GM21723 (cell line): ENCODE measurements at regions not wholly inside any gene's neighbourhood (a gene's known extent, or its start where the extent isn't known, plus 50 kb on each side); places are given as distances from the start of the nearest gene placed in this dataset.
"Not testable (repeated sequence)": the region's sequence is repeated elsewhere in the genome, so short reads cannot be mapped to it uniquely, and the experiment has no call there.

ENCODE experiments used
- ATAC-seq: cut with Tn5 transposase; IDR thresholded peaks from one replicate; pipeline ENCODE4 v1.9.1; 2021; ENCODE audit warnings: mild to moderate bottlenecking, moderate library complexity; ENCODE audit not compliant: unreplicated experiment

DNA sequence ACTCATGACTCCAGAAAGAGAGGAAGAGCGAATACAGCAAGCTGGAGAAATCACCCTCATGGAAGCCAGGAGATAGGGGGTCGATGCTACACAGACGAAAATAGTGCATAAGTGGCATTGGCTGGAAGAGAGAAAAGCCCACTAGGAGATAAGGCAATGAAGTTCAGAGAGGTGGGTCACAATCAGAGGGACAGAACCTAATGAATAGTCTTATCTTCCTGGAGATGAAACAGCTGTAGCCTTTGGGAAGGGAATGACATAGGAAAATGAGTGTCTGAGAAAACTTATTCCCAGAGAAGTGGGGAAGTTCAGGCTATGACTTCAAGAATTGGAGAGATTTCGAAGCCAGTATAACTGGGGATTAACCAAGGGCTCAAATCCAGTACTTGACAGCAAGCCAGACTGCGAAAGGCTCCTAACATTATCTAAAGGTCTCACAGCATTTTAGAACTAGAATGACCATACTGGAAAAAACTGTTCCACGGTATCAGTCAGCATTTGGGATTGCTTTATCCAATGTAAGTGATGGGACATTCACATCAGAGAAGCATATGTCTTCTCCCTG, 211.1 kb downstream of the ZNF365 start:
- ATAC-seq: no peak

GRCh38 chr10:62587011-62587410, 212.8 kb downstream of the ZNF365 start:
- ATAC-seq: no peak

DNA sequence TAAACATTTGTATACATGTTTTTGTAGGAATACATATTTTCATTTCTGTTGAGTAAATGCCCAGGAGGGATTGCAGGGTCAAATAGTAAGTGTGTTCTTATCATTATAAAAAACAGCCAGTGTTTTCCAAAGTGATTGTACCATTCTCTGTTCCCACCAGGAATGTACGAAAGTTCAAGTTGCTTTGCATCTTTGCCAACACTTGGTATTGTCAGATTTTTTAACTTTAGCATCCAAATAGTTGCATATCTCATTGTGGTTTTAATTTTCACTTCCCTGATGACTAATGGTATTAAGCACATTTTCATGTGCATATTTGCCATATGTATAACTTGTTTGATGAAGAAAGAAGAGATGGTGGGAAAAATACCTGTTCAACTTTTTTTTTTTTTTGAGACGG, 213.9 kb downstream of the ZNF365 start:
- ATAC-seq: no peak

GRCh38 chr10:62589689-62590088, 214.8 kb upstream of the ADO start:
- no peak for ATAC-seq

DNA sequence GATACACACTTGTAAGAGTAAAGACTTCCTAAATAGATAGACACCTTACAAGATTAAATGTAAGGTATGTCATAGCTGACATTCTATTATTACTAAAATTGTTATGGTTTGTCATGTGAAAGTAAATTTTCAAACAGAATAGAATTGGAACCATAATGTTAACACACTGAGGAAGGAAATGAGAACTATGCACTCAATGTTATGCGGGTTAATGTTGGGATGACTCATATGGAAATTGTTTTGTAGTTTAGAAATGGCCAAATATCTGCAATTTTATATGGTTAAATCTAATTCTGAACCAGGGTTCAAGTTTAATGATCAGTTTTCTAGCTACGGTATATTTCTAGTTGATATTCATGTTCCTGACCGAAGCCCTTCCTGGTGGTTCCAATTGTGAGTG, 214.2 kb upstream of the ADO start:
- ATAC-seq: no peak

- ATAC-seq: peak; percentile 88
These were observed 210.4 kb upstream of the ADO start for GRCh38 chr10:62594093-62594520.

- no peak for ATAC-seq
These were observed 207.3 kb upstream of the ADO start for GRCh38 chr10:62597226-62597625.

DNA sequence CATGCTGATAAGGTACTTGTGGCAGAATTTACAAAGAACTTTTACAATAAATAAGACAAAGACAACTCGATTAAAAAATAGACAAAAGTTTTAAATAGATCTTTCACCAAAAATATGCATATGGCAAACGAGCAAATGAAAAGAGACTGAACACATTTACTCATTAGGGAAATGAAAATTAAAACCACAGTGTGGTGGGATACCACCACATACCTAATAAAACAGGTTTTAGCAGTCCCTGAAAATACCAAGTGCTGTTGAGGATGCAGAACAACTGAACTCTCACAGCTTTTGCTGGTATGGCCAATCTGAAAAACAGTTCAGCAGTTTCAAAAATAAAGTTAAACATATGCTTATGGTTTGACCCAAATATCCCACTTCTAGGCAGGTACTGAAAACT, 205.4 kb upstream of the ADO start:
- no peak for ATAC-seq

DNA sequence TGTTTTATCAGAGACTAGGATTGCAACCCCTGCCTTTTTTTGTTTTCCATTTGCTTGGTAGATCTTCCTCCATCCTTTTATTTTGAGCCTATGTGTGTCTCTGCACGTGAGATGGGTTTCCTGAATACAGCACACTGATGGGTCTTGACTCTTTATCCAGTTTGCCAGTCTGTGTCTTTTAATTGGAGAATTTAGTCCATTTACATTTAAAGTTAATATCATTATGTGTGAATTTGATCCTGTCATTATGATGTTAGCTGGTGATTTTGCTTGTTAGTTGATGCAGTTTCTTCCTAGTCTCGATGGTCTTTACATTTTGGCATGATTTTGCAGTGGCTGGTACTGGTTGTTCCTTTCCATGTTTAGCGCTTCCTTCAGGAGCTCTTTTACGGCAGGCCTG, 198.0 kb upstream of the ADO start:
- ATAC-seq: not testable (repeated sequence)

GRCh38 chr10:62608189-62608875, 196.2 kb upstream of the ADO start:
- not testable (repeated sequence) for ATAC-seq

DNA sequence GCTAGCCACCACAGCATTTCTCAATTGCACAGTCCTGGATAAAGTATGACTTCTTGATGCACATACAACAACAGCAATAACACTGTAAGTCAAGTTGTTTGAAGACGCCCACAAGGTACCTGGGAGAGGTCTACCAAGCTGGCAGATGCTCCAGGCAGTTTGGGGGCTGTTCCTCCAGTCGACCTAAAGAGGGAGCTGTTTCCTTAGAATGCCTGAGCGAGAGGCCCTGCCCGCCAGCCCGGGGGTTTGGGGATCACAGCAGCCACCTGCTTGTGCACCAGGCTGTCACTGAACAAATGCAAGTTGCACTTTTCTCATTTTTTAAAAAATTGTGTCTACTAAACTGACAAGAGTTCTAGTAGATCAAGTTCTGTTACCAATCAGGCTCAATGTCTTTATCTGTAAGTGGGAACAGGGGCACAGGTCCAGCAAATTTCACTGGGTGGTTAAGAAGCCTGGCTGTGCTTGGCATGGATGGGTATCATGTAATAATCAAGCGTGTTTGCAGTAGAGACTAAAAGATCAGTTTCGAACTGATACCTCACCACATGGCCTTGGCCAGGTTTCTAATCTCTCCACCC, 193.8 kb upstream of the ADO start:
- peak; percentile 87 for ATAC-seq

DNA sequence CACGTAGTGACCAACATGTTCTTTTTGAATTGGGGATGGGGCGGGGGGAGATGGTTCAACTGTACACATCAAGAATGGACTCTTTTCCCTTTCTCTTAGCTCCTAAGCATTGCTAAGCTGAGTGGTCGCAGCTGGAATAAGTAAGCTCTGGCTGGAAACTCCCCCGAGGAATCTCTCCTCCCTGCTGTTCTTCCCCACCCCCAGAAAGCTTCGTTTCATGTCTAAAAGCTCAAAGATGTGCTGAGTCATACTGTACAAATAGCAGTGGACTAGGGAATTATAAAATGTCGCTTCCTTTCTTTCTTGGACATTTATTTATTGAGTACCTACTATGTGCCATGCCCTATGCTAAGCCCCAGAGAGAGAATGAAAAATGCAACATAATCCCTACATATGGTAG, 191.1 kb upstream of the ADO start:
- ATAC-seq: no peak

GRCh38 chr10:62613859-62614258, 190.7 kb upstream of the ADO start:
- no peak for ATAC-seq

DNA sequence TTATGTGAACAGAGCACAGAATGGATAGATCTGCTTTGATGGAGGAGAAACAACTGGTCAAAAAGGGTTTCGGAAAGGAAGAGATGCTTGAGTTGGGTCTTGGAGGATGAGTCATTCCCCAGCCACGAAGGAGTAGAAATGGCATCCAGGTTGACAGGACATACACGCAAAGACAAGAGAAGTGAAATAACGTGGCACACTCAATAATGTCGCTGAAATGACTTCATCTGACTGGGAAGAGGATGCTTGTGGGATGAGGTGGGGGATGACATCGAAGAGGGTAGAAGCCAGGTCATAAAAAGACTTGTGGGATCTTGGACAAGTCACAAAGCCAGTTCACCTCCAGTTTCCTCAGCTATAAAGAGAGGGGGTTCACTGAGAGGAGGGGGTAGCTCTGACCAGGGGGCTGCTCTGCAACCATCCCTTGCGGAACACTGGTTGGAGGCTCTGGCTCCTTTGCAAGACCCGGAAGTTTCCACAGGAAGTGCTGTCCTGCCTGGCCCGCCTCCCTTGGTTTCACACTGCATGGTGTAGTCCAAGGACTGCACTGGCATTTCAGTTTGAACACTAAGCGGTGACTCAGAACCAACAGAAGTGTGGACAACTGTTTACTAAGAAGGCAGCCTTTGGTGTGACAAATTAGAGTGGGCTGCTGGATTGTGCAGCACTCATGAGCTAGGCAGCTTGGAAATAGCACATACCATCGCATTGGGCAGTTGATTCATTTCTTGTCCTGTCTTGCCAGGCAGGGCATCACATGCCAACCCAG, 189.9 kb upstream of the ADO start:
- ATAC-seq: peak; percentile 61

GRCh38 chr10:62616885-62617590, 187.5 kb upstream of the ADO start:
- ATAC-seq: no peak

- ATAC-seq: no peak
These were observed 186.9 kb upstream of the ADO start for GRCh38 chr10:62617652-62618051.

GRCh38 chr10:62618054-62618453, 186.5 kb upstream of the ADO start:
- no peak for ATAC-seq

GRCh38 chr10:62618576-62619412, 185.7 kb upstream of the ADO start:
- peak; percentile 47 for ATAC-seq

DNA sequence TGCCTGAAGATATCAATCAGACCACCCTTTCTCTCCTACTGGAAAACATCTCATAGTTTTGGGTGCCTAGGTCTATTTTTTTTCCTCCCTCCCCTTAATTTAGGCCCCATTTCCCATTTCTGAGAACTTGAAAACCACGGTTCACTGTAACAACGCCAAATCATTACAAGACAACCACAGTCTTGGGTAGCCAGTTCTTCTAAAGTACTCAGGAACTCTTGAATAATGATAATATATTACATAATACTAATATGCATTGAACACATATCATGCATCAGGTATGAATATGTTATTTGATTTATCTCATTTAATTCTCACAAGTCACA, 185.1 kb upstream of the ADO start:
- no peak for ATAC-seq

GRCh38 chr10:62620491-62620890, 184.0 kb upstream of the ADO start:
- ATAC-seq: no peak
